Sigmoid colon (tissue), 4 donors: ENCODE measurements at regions not wholly inside any gene's neighbourhood (a gene's known extent, or its start where the extent isn't known, plus 50 kb on each side); places are given as distances from the start of the nearest gene placed in this dataset.

Experiments
- EP300 ChIP-seq, 4 donors: sonication (generic); formaldehyde crosslinking; IDR thresholded peaks; one replicate each; pipeline ENCODE4 v1.6.1; 2017; ENCODE audit warnings: antibody characterized with exemption in 4 of 4
- POLR2A ChIP-seq, 2 donors: fragments of 450-650 bp; IDR thresholded peaks; one replicate each; pipeline ENCODE4 v1.6.1; 2016; ENCODE audit warnings: antibody characterized with exemption in 2 of 2, mild to moderate bottlenecking in 2 of 2, moderate library complexity in 2 of 2
- POLR2AphosphoS5 ChIP-seq, 4 donors: sonication (generic); formaldehyde crosslinking; IDR thresholded peaks; one replicate each; pipeline ENCODE4 v1.6.1; 2017; ENCODE audit warnings: antibody characterized with exemption in 4 of 4
- TF ChIP-seq, protein P1 (sequence below), 4 experiments: fragments of 450-650 bp in 3 of 4; fragments of 200-600 bp in 1 of 4; IDR thresholded peaks; one replicate each; pipeline ENCODE4 v1.5.1; 2016 to 2019; ENCODE audit warnings: antibody characterized with exemption in 4 of 4, mild to moderate bottlenecking in 3 of 4, moderate library complexity in 2 of 4

DNA sequence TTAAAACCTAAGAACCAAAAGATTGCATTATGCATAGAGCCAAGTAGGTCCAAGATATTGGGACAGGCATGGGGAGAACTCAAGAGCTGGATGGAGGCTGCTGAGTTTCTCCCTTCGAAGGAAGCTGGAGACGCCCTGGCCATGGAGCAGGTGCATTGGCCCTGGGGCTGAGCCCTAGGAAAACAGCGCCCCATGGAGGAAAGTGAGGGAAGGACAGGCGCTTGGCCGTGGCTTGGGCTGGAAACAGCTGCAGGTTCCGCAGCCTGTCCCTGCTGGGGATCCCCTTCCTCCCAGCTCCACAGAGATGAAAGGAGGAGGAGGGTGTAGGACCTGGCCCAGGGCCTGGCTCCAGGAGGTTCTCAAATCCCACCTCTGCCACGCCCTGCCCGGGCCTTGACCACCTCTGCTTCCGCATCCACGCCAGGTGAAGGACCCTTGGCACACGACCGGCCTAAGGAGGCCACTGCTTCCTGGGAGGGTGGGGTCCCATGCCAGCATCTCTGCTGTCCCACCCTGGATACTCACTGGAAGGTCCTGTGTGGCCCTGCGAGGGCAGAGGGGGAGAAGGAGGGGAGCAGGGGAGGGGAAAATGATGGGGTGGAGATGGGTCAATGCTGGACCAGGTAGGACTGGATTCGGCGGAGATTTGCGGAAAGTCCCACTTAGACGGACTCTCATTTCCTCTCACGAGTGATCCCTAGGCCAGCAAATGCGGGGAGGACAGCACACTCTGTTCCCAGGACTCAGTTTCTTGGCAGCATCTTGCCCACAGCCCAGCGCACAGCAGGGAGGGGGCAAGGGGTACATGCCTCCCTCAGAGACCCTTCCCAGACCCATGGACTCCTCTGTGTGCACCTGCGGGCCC is 258.6 kb upstream of the TCERG1L start:
- TF ChIP-seq, protein P1, sequence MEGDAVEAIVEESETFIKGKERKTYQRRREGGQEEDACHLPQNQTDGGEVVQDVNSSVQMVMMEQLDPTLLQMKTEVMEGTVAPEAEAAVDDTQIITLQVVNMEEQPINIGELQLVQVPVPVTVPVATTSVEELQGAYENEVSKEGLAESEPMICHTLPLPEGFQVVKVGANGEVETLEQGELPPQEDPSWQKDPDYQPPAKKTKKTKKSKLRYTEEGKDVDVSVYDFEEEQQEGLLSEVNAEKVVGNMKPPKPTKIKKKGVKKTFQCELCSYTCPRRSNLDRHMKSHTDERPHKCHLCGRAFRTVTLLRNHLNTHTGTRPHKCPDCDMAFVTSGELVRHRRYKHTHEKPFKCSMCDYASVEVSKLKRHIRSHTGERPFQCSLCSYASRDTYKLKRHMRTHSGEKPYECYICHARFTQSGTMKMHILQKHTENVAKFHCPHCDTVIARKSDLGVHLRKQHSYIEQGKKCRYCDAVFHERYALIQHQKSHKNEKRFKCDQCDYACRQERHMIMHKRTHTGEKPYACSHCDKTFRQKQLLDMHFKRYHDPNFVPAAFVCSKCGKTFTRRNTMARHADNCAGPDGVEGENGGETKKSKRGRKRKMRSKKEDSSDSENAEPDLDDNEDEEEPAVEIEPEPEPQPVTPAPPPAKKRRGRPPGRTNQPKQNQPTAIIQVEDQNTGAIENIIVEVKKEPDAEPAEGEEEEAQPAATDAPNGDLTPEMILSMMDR (IDR thresholded peaks at IDR 0.05): no peak
- TF ChIP-seq POLR2AphosphoS5 (IDR thresholded peaks at IDR 0.05) (no peak), EP300 (IDR thresholded peaks at IDR 0.05) (no peak), POLR2A (IDR thresholded peaks at IDR 0.05) (no peak)
